ENCODE measurements at regions not wholly inside any gene's neighbourhood (a gene's known extent, or its start where the extent isn't known, plus 50 kb on each side); places are given as distances from the start of the nearest gene placed in this dataset.

DNA sequence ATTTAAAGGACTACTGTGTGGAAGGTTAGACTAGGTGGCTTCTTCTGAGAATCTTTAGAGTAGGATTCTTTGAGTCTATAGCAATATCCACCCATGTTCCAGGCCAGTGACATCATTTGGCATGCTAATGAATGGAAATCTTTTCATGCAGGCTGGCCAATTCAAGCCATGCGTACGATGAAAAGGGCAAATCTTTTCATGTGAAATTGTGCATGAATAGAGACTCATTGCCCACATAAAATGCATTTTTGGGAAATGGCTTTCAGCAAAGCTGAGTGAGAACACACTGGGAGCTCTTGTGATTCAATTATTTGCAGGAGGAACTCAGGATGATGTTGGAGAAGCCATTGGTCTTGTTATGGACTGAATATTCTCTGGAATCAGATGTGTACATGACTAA, 324.9 kb upstream of the DAB1 start:
- intact Hi-C loops (cut with DNase I; ENCODE audit: low total_unique reads), result no loop called here
- H3K27me3 ChIP-seq, result no peaks in the 10 kb centered on the region
- no peak for DNase-seq
- H3K36me3 ChIP-seq, result no peaks in the 10 kb centered on the region
- no peaks in the 10 kb centered on the region for H3K4me1 ChIP-seq
- H3K4me3 ChIP-seq, result no peak overlapping the region
- H3K9me3 ChIP-seq, result no peaks in the 10 kb centered on the region
- no peak overlapping the region for H3K27ac ChIP-seq
- TF ChIP-seq CTCF (IDR thresholded peaks at IDR 0.05), result no peak

DNA sequence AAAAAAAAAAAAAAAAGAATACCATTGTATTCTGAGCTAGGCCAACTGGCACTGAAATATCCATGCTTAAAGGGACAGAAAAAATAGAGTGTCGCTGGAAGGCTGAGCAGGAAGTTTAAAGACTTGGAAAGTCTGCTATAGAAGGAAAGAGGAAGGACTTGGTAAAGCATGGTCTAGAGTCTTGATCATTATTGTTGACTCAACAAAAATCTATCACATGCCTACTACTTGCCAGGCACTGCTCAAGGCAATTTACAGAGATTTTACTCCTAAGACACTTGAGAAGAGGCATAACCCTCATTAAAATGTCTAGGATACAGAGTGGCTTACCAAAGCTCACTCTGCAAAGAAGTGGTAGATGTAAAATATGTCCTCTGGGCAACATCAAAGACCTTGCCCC, 324.0 kb upstream of the DAB1 start:
- intact Hi-C loops (cut with DNase I; ENCODE audit: low total_unique reads), result no loop called here
- no peak for DNase-seq
- no peaks in the 10 kb centered on the region for H3K4me1 ChIP-seq
- no peak overlapping the region for H3K27ac ChIP-seq
- TF ChIP-seq CTCF (IDR thresholded peaks at IDR 0.05), result no peak
- H3K36me3 ChIP-seq, result no peaks in the 10 kb centered on the region
- no peaks in the 10 kb centered on the region for H3K9me3 ChIP-seq
- no peaks in the 10 kb centered on the region for H3K27me3 ChIP-seq
- H3K4me3 ChIP-seq, result no peak overlapping the region

DNA sequence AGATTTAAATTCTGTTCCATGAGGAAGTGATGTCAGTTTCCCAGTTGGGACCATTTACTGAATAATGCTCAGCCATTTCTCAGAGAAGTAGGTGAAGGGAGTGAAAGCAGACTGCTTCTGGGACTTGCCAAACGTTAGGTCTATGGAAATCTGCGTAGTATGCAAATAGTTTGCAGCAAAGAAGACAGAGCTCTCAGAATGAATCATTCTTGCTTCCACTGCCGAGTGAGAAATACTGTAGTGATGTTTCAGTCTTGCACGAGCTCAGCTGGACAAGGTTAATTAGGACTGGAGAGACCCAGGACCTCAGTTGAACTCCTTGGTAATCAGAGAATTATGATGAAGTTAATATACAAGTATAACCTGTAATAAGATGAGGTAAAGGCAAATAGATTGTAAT, 317.7 kb upstream of the DAB1 start:
- Histone ChIP-seq H3K36me3 (no peaks in the 10 kb centered on the region), H3K27ac (no peak overlapping the region), H3K9me3 (no peaks in the 10 kb centered on the region), H3K27me3 (no peaks in the 10 kb centered on the region), H3K4me3 (no peak overlapping the region), H3K4me1 (no peaks in the 10 kb centered on the region)
- no peak for DNase-seq
- intact Hi-C loops (cut with DNase I; ENCODE audit: low total_unique reads), result no loop called here
- TF ChIP-seq CTCF (IDR thresholded peaks at IDR 0.05), result no peak

GRCh38 chr1:57736940-57737339, 313.1 kb upstream of the DAB1 start:
- Histone ChIP-seq H3K9me3 (no peaks in the 10 kb centered on the region), H3K4me1 (no peaks in the 10 kb centered on the region), H3K4me3 (no peak overlapping the region), H3K27ac (no peak overlapping the region), H3K27me3 (no peaks in the 10 kb centered on the region), H3K36me3 (no peaks in the 10 kb centered on the region)
- no peak for DNase-seq
- intact Hi-C loops (cut with DNase I; ENCODE audit: low total_unique reads), result loop anchor here (1.0 kb wide), 1 partner anchor 16 kb away; no protein-coding TSS in a partner anchor
- no peak for TF ChIP-seq CTCF (IDR thresholded peaks at IDR 0.05)

DNA sequence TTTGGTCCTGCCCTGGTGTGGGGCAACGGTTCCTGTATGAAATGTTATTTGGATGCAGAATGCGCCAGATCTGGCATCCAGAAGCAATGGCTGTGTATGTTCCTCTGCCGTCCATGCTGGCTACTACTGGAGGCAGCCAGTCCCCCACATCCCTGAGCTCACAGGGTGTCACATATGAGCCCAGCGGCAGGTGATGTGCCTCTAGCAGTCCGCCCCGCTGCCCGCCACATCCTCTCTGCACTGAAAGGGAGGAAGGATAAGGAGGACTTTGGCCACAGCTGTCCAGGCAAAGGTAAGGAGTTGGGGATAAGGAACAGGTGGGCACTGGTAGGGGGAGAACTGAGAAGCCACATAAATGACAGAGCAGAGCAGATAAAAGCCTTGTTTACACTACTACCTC, 305.3 kb upstream of the DAB1 start:
- DNase-seq, result no peak
- Histone ChIP-seq H3K27me3 (no peaks in the 10 kb centered on the region), H3K4me1 (no peaks in the 10 kb centered on the region), H3K9me3 (no peaks in the 10 kb centered on the region), H3K4me3 (no peak overlapping the region), H3K36me3 (no peaks in the 10 kb centered on the region), H3K27ac (no peak overlapping the region)
- intact Hi-C loops (cut with DNase I; ENCODE audit: low total_unique reads), result no loop called here
- no peak for TF ChIP-seq CTCF (IDR thresholded peaks at IDR 0.05)

- Histone ChIP-seq H3K27me3 (no peaks in the 10 kb centered on the region), H3K9me3 (no peaks in the 10 kb centered on the region), H3K4me3 (no peak overlapping the region), H3K36me3 (no peaks in the 10 kb centered on the region), H3K27ac (no peak overlapping the region), H3K4me1 (no peaks in the 10 kb centered on the region)
- DNase-seq, result no peak
- no peak for TF ChIP-seq CTCF (IDR thresholded peaks at IDR 0.05)
- intact Hi-C loops (cut with DNase I; ENCODE audit: low total_unique reads), result no loop called here
Observed at GRCh38 chr1:57727121-57727520, 303.3 kb upstream of the DAB1 start.
